HTR-8/SVneo (cell line): ENCODE measurements at regions not wholly inside any gene's neighbourhood (a gene's known extent, or its start where the extent isn't known, plus 50 kb on each side); places are given as distances from the start of the nearest gene placed in this dataset.

Source experiments
- DNase-seq: peaks from one replicate; pipeline ENCODE4 v3.0.0; 2011; ENCODE audit warnings: low spot score, mixed read lengths; ENCODE audit not compliant: insufficient read length
- FAIRE-seq: peaks from 2 replicates; lab custom pipeline; 2011; peaks lifted over from hg19 to GRCh38; lab: Jason Lieb, UNC

- no peak for DNase-seq
- FAIRE-seq = no peak
Observed at GRCh38 chr9:13529321-13530104, 250.0 kb upstream of the MPDZ start.

- no peak for FAIRE-seq
- no peak for DNase-seq
Observed at GRCh38 chr9:13524245-13524644, 244.8 kb upstream of the MPDZ start.

GRCh38 chr9:13520069-13520468 lies 240.6 kb upstream of the MPDZ start:
- no peak for DNase-seq
- FAIRE-seq = no peak

GRCh38 chr9:13513716-13514444 lies 234.4 kb upstream of the MPDZ start:
- no peak for FAIRE-seq
- no peak for DNase-seq

GRCh38 chr9:13513286-13513685 lies 233.8 kb upstream of the MPDZ start:
- no peak for FAIRE-seq
- DNase-seq = no peak

- FAIRE-seq (no peak), DNase-seq (no peak)
Observed at GRCh38 chr9:13508681-13509080, 229.2 kb upstream of the MPDZ start.

- DNase-seq (no peak), FAIRE-seq (no peak)
Observed at GRCh38 chr9:13508086-13508485, 228.6 kb upstream of the MPDZ start.

- FAIRE-seq (no peak), DNase-seq (no peak)
Observed at GRCh38 chr9:13505797-13506196, 226.3 kb upstream of the MPDZ start.

- FAIRE-seq (no peak), DNase-seq (no peak)
Observed at GRCh38 chr9:13503599-13503998, 224.1 kb upstream of the MPDZ start.

- no peak for FAIRE-seq
Observed at GRCh38 chr9:13502484-13502883, 223.0 kb upstream of the MPDZ start.

GRCh38 chr9:13501018-13501417 lies 221.5 kb upstream of the MPDZ start:
- DNase-seq (no peak), FAIRE-seq (no peak)

More at GRCh38 chr9:13502484-13502883, 223.0 kb upstream of the MPDZ start:
- no peak for DNase-seq

- FAIRE-seq (no peak), DNase-seq (no peak)
Observed at GRCh38 chr9:13500034-13500433, 220.5 kb upstream of the MPDZ start.

- DNase-seq (no peak), FAIRE-seq (no peak)
Observed at GRCh38 chr9:13493697-13494096, 214.2 kb upstream of the MPDZ start.

- FAIRE-seq (no peak), DNase-seq (no peak)
Observed at GRCh38 chr9:13491493-13492424, 212.3 kb upstream of the MPDZ start.

- DNase-seq = no peak
Observed at GRCh38 chr9:13491138-13491492, 211.6 kb upstream of the MPDZ start.

GRCh38 chr9:13487936-13488335 lies 208.4 kb upstream of the MPDZ start:
- FAIRE-seq (no peak), DNase-seq (no peak)

More at GRCh38 chr9:13491138-13491492, 211.6 kb upstream of the MPDZ start:
- FAIRE-seq = no peak

- DNase-seq = no peak
- no peak for FAIRE-seq
Observed at GRCh38 chr9:13487498-13487897, 208.0 kb upstream of the MPDZ start.

GRCh38 chr9:13487071-13487470 lies 207.6 kb upstream of the MPDZ start:
- DNase-seq (no peak), FAIRE-seq (no peak)

- FAIRE-seq (no peak), DNase-seq (no peak)
Observed at GRCh38 chr9:13485068-13485596, 205.6 kb upstream of the MPDZ start.

GRCh38 chr9:13484186-13484585 lies 204.7 kb upstream of the MPDZ start:
- DNase-seq (no peak), FAIRE-seq (no peak)
